Esophagus muscularis mucosa (tissue), 4 donors: ENCODE measurements at regions not wholly inside any gene's neighbourhood (a gene's known extent, or its start where the extent isn't known, plus 50 kb on each side); places are given as distances from the start of the nearest gene placed in this dataset.

Experiments
- CTCF ChIP-seq, 3 experiments: fragments of 200-600 bp in 2 of 3; fragments of 450-650 bp in 1 of 3; sonication (generic) in 2 of 3; IDR thresholded peaks; one replicate each; pipeline ENCODE4 v1.5.1; 2017 to 2019; ENCODE audit warnings: antibody characterized with exemption in 3 of 3, mild to moderate bottlenecking in 2 of 3, moderate library complexity in 1 of 3
- EP300 ChIP-seq: sonication (generic); formaldehyde crosslinking; IDR thresholded peaks from one replicate; pipeline ENCODE4 v1.6.1; 2017; ENCODE audit warnings: antibody characterized with exemption
- POLR2A ChIP-seq: fragments of 450-650 bp; IDR thresholded peaks from one replicate; pipeline ENCODE4 v1.6.1; 2017; ENCODE audit warnings: antibody characterized with exemption, moderate library complexity, mild to moderate bottlenecking, low read depth
- POLR2AphosphoS5 ChIP-seq, 2 donors: sonication (generic); formaldehyde crosslinking; IDR thresholded peaks; one replicate each; pipeline ENCODE4 v1.6.1; 2017; ENCODE audit warnings: antibody characterized with exemption in 2 of 2

DNA sequence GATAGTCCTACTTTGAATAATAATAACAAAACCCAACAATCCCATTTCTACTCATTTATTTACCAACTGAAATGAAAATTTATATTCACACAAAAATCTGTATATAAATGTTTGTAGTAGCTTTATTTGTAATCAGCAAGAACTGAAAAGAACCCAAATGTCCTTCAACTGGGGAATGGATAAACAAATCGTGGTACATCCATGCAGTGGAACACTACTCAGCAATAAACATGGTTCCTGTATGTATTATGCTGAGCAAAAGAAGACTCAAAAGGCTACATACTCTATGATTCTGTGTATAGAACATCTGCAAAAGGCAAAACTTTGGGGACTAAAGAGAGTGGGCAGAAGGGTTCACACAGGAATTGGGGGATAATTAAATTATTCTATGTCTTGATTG lies 136.1 kb upstream of the HAND1 start:
- TF ChIP-seq EP300 (no peak), CTCF (IDR thresholded peaks at IDR 0.05) (no peak), POLR2A (no peak), POLR2AphosphoS5 (IDR thresholded peaks at IDR 0.05) (no peak)
